ENCODE measurements at regions not wholly inside any gene's neighbourhood (a gene's known extent, or its start where the extent isn't known, plus 50 kb on each side); places are given as distances from the start of the nearest gene placed in this dataset.

- Histone ChIP-seq H3F3A (ENCODE audit: insufficient read depth, low read length, poor library complexity, severe bottlenecking) (no peaks in the 10 kb centered on the region), H3K79me2 (replicated peaks; ENCODE audit: insufficient read depth, low read length) (no peaks in the 10 kb centered on the region), H3K9me2 (ENCODE audit: insufficient read depth, low read length) (no peaks in the 10 kb centered on the region), H3K36me3 (ENCODE audit: insufficient read depth, low read length) (no peaks in the 10 kb centered on the region), H3K4me3 (ENCODE audit: low read length) (no peak overlapping the region), H3K4me2 (ENCODE audit: low read length) (no peak overlapping the region), H3K27me3 (ENCODE audit: insufficient read depth, low read depth, low read length) (no peaks in the 10 kb centered on the region), H2AFZ (ENCODE audit: low read depth, low read length) (no peak overlapping the region), H3K9me3 (ENCODE audit: low read length) (no peaks in the 10 kb centered on the region), H3K27ac (ENCODE audit: low read length) (peak overlapping the region; percentile 9), H3K9ac (ENCODE audit: low read length) (no peak overlapping the region), H4K20me1 (ENCODE audit: insufficient read depth) (no peaks in the 10 kb centered on the region)
- TF ChIP-seq MXI1 (conservative IDR thresholded peaks at IDR 0.05; ENCODE audit: poor library complexity, severe bottlenecking) (no peak), POLR2AphosphoS5 (IDR thresholded peaks at IDR 0.05) (no peak), CTCF (IDR thresholded peaks at IDR 0.05; ENCODE audit: poor library complexity, severe bottlenecking) (no peak), EZH2 (IDR thresholded peaks at IDR 0.05; ENCODE audit: borderline replicate concordance, insufficient read depth, low read length, poor library complexity, severe bottlenecking) (no peak), SMC3 (conservative IDR thresholded peaks at IDR 0.05; ENCODE audit: poor library complexity) (no peak), TAF1 (IDR thresholded peaks at IDR 0.05; ENCODE audit: low read depth) (no peak), EP300 (conservative IDR thresholded peaks at IDR 0.05; ENCODE audit: poor library complexity, severe bottlenecking) (no peak), REST (IDR thresholded peaks at IDR 0.05; ENCODE audit: borderline replicate concordance) (no peak), RAD21 (conservative IDR thresholded peaks at IDR 0.05) (no peak)
Observed at GRCh38 chr15:62816342-62817069, 226.0 kb upstream of the TPM1 start.

- no peaks in the 10 kb centered on the region for H3K36me3 ChIP-seq (ENCODE audit: insufficient read depth, low read length)
- H3K4me2 ChIP-seq (ENCODE audit: low read length), result no peak overlapping the region
- no peak overlapping the region for H2AFZ ChIP-seq (ENCODE audit: low read depth, low read length)
- H3K9ac ChIP-seq (ENCODE audit: low read length), result no peak overlapping the region
- no peaks in the 10 kb centered on the region for H3K27me3 ChIP-seq (ENCODE audit: insufficient read depth, low read depth, low read length)
- H3K4me3 ChIP-seq (ENCODE audit: low read length), result no peak overlapping the region
- TF ChIP-seq EZH2 (IDR thresholded peaks at IDR 0.05; ENCODE audit: borderline replicate concordance, insufficient read depth, low read length, poor library complexity, severe bottlenecking) (no peak), EP300 (conservative IDR thresholded peaks at IDR 0.05; ENCODE audit: poor library complexity, severe bottlenecking) (no peak), SMC3 (conservative IDR thresholded peaks at IDR 0.05; ENCODE audit: poor library complexity) (no peak), POLR2AphosphoS5 (IDR thresholded peaks at IDR 0.05) (no peak), CTCF (IDR thresholded peaks at IDR 0.05; ENCODE audit: poor library complexity, severe bottlenecking) (no peak), TAF1 (IDR thresholded peaks at IDR 0.05; ENCODE audit: low read depth) (no peak), MXI1 (conservative IDR thresholded peaks at IDR 0.05; ENCODE audit: poor library complexity, severe bottlenecking) (no peak), RAD21 (conservative IDR thresholded peaks at IDR 0.05) (no peak), REST (IDR thresholded peaks at IDR 0.05; ENCODE audit: borderline replicate concordance) (no peak)
- no peaks in the 10 kb centered on the region for H4K20me1 ChIP-seq (ENCODE audit: insufficient read depth)
- H3K27ac ChIP-seq (ENCODE audit: low read length), result no peak overlapping the region
- no peaks in the 10 kb centered on the region for H3K9me3 ChIP-seq (ENCODE audit: low read length)
- H3K79me2 ChIP-seq (replicated peaks; ENCODE audit: insufficient read depth, low read length), result no peaks in the 10 kb centered on the region
- no peaks in the 10 kb centered on the region for H3K9me2 ChIP-seq (ENCODE audit: insufficient read depth, low read length)
- no peaks in the 10 kb centered on the region for H3F3A ChIP-seq (ENCODE audit: insufficient read depth, low read length, poor library complexity, severe bottlenecking)
Observed at GRCh38 chr15:62818691-62819090, 223.9 kb upstream of the TPM1 start.
